ENCODE measurements at regions not wholly inside any gene's neighbourhood (a gene's known extent, or its start where the extent isn't known, plus 50 kb on each side); places are given as distances from the start of the nearest gene placed in this dataset.

DNA sequence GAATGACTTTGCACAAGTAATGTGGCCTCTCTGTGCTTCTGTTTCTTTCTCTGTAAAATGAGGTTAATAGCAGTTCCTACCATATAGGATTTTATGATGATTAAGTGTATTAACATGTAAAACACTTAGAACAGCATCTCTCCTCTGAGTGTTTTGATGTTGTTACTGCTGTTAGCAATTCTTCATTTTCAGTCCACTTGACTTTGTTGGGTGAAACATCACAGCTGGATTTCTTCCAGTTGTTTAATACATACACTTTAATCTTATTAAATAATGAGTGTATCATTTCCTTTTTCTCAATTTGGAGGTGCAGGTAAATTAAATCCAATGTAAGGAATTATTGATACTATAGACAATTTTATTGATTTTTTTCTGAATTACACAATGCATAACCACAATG, 113.6 kb downstream of the KDR start:
- DNase-seq (ENCODE audit: low read depth) = no peak
- H3K4me3 ChIP-seq (replicated peaks; ENCODE audit: low read depth, low read length) = no peak overlapping the region
- TF ChIP-seq, protein P1, sequence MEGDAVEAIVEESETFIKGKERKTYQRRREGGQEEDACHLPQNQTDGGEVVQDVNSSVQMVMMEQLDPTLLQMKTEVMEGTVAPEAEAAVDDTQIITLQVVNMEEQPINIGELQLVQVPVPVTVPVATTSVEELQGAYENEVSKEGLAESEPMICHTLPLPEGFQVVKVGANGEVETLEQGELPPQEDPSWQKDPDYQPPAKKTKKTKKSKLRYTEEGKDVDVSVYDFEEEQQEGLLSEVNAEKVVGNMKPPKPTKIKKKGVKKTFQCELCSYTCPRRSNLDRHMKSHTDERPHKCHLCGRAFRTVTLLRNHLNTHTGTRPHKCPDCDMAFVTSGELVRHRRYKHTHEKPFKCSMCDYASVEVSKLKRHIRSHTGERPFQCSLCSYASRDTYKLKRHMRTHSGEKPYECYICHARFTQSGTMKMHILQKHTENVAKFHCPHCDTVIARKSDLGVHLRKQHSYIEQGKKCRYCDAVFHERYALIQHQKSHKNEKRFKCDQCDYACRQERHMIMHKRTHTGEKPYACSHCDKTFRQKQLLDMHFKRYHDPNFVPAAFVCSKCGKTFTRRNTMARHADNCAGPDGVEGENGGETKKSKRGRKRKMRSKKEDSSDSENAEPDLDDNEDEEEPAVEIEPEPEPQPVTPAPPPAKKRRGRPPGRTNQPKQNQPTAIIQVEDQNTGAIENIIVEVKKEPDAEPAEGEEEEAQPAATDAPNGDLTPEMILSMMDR (IDR thresholded peaks at IDR 0.05; ENCODE audit: low read length, missing control alignments) = no peak

DNA sequence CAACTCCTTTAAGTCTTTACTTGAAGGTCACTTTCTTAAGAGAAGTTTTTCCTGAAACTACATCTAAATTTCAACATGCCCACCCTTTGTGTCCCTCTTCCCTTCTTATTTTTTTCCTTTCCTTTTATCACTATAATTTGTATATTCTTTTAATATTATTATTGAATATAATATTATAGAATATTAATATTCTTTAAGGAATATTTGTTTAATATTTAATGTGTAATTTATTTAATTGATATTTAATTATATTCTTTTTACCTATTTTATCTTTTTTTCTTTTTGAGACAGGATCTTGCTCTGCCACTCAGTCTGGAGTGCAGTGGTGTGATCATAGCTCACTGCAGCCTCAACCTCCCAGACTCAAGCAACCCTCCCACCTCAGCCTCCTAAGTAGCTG, 114.8 kb downstream of the KDR start:
- DNase-seq (ENCODE audit: low read depth) = no peak
- TF ChIP-seq, protein P1 (IDR thresholded peaks at IDR 0.05; ENCODE audit: low read length, missing control alignments) = no peak
- no peak overlapping the region for H3K4me3 ChIP-seq (replicated peaks; ENCODE audit: low read depth, low read length)

- TF ChIP-seq, protein P1 (IDR thresholded peaks at IDR 0.05; ENCODE audit: low read length, missing control alignments) = peak; percentile 52
- H3K4me3 ChIP-seq (replicated peaks; ENCODE audit: low read depth, low read length) = no peak overlapping the region
- DNase-seq (ENCODE audit: low read depth) = peak; percentile 17
These were observed 117.0 kb downstream of the KDR start for GRCh38 chr4:55008166-55009056.

- H3K4me3 ChIP-seq (replicated peaks; ENCODE audit: low read depth, low read length) = no peak overlapping the region
- no peak for DNase-seq (ENCODE audit: low read depth)
- TF ChIP-seq, protein P1 (IDR thresholded peaks at IDR 0.05; ENCODE audit: low read length, missing control alignments) = no peak
These were observed 119.5 kb downstream of the KDR start for GRCh38 chr4:55005910-55006309.

- H3K4me3 ChIP-seq (replicated peaks; ENCODE audit: low read depth, low read length) = no peak overlapping the region
- peak; percentile 53 for DNase-seq (ENCODE audit: low read depth)
- TF ChIP-seq, protein P1 (IDR thresholded peaks at IDR 0.05; ENCODE audit: low read length, missing control alignments) = peak; percentile 25
These were observed 120.6 kb downstream of the KDR start for GRCh38 chr4:55004831-55005230.

- TF ChIP-seq, protein P1 (IDR thresholded peaks at IDR 0.05; ENCODE audit: low read length, missing control alignments) = no peak
- DNase-seq (ENCODE audit: low read depth) = no peak
These were observed 123.0 kb downstream of the KDR start for GRCh38 chr4:55002431-55002830.

GRCh38 chr4:55001538-55001937, 123.9 kb downstream of the KDR start:
- TF ChIP-seq, protein P1 (IDR thresholded peaks at IDR 0.05; ENCODE audit: low read length, missing control alignments) = no peak
- no peak overlapping the region for H3K4me3 ChIP-seq (replicated peaks; ENCODE audit: low read depth, low read length)
- no peak for DNase-seq (ENCODE audit: low read depth)

More at GRCh38 chr4:55002431-55002830, 123.0 kb downstream of the KDR start:
- H3K4me3 ChIP-seq (replicated peaks; ENCODE audit: low read depth, low read length) = no peak overlapping the region
